ENCODE measurements at regions not wholly inside any gene's neighbourhood (a gene's known extent, or its start where the extent isn't known, plus 50 kb on each side); places are given as distances from the start of the nearest gene placed in this dataset.
"Not testable (repeated sequence)": the region's sequence is repeated elsewhere in the genome, so short reads cannot be mapped to it uniquely, and the experiment has no call there.

- no peak overlapping the region for H3K27ac ChIP-seq (ENCODE audit: low read depth in 1 of 2, low read length in 1 of 2)
- no peaks in the 10 kb centered on the region for H3K36me3 ChIP-seq (ENCODE audit: control insufficient read depth in 4 of 4, insufficient read depth in 4 of 4, low read length in 4 of 4)
- 89 to 91% methylated on average over 23 of the region's 23 CpGs for WGBS, 2 donors
- H3K27me3 ChIP-seq (ENCODE audit: control insufficient read depth in 3 of 3, insufficient read depth in 3 of 3, low read length in 2 of 3), result no peaks in the 10 kb centered on the region
- DNase-seq, result no peak
- H3K9me3 ChIP-seq (ENCODE audit: control insufficient read depth in 4 of 4, insufficient read depth in 3 of 4, low read length in 3 of 4), result peaks cover 0 to 8% (median 4%) of the 10 kb centered on the region in 4 donors
- no peak overlapping the region for H3K9ac ChIP-seq (ENCODE audit: insufficient read depth in 1 of 2, low read length in 2 of 2)
- no peak for ATAC-seq (ENCODE audit: insufficient read depth, low FRiP score)
- no peak overlapping the region for H3K4me3 ChIP-seq
- no peaks in the 10 kb centered on the region for H3K4me1 ChIP-seq (ENCODE audit: control insufficient read depth in 5 of 5, insufficient read depth in 5 of 5, low read length in 5 of 5)
- TF ChIP-seq, protein P1, sequence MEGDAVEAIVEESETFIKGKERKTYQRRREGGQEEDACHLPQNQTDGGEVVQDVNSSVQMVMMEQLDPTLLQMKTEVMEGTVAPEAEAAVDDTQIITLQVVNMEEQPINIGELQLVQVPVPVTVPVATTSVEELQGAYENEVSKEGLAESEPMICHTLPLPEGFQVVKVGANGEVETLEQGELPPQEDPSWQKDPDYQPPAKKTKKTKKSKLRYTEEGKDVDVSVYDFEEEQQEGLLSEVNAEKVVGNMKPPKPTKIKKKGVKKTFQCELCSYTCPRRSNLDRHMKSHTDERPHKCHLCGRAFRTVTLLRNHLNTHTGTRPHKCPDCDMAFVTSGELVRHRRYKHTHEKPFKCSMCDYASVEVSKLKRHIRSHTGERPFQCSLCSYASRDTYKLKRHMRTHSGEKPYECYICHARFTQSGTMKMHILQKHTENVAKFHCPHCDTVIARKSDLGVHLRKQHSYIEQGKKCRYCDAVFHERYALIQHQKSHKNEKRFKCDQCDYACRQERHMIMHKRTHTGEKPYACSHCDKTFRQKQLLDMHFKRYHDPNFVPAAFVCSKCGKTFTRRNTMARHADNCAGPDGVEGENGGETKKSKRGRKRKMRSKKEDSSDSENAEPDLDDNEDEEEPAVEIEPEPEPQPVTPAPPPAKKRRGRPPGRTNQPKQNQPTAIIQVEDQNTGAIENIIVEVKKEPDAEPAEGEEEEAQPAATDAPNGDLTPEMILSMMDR (IDR thresholded peaks at IDR 0.05; ENCODE audit: control extremely low read depth, extremely low read depth), result no peak
Measured at GRCh38 chr6:76165471-76166221, 93.2 kb upstream of the IMPG1 start.

GRCh38 chr6:76162811-76163210 lies 90.3 kb upstream of the IMPG1 start:
- no peak for DNase-seq
- peaks cover 0 to 8% (median 5%) of the 10 kb centered on the region in 4 donors for H3K9me3 ChIP-seq (ENCODE audit: control insufficient read depth in 4 of 4, insufficient read depth in 3 of 4, low read length in 3 of 4)
- H3K36me3 ChIP-seq (ENCODE audit: control insufficient read depth in 4 of 4, insufficient read depth in 4 of 4, low read length in 4 of 4), result no peaks in the 10 kb centered on the region
- 64 to 78% methylated on average over 2 of the region's 2 CpGs for WGBS, 2 donors
- H3K27ac ChIP-seq (ENCODE audit: low read depth in 1 of 2, low read length in 1 of 2), result no peak overlapping the region
- TF ChIP-seq, protein P1 (IDR thresholded peaks at IDR 0.05; ENCODE audit: control extremely low read depth, extremely low read depth), result no peak
- ATAC-seq (ENCODE audit: insufficient read depth, low FRiP score), result no peak
- H3K27me3 ChIP-seq (ENCODE audit: control insufficient read depth in 3 of 3, insufficient read depth in 3 of 3, low read length in 2 of 3), result no peaks in the 10 kb centered on the region
- no peaks in the 10 kb centered on the region for H3K4me1 ChIP-seq (ENCODE audit: control insufficient read depth in 5 of 5, insufficient read depth in 5 of 5, low read length in 5 of 5)
- H3K9ac ChIP-seq (ENCODE audit: insufficient read depth in 1 of 2, low read length in 2 of 2), result no peak overlapping the region
- no peak overlapping the region for H3K4me3 ChIP-seq

- 78 to 89% methylated on average over 6 of the region's 6 CpGs for WGBS, 2 donors
- not testable (repeated sequence) for ATAC-seq (ENCODE audit: insufficient read depth, low FRiP score)
Measured at GRCh38 chr6:76157800-76158199, 85.3 kb upstream of the IMPG1 start.

DNA sequence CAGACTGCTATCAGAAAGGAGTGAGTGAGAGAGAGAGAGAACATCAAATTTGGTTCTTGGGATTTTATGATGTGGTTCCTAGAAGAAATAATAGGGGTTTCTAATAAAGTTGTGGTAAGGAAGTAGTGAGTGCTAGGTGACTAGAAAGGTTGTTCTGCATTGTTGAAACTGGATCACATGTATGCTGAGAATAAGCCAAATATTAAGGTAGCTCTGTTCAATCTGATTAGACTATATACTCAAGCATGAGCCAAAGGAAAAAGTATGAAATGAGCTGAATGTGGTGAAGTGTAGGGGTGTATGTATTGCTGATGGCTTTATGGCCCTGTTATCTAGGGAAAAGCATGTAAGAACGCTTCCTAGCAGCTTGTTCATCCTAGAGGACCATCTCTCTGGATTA lies 63.0 kb upstream of the IMPG1 start:
- ATAC-seq (ENCODE audit: insufficient read depth, low FRiP score) (no peak), DNase-seq (no peak)
- Histone ChIP-seq H3K4me1 (ENCODE audit: control insufficient read depth in 5 of 5, insufficient read depth in 5 of 5, low read length in 5 of 5) (no peaks in the 10 kb centered on the region), H3K9ac (ENCODE audit: insufficient read depth in 1 of 2, low read length in 2 of 2) (no peak overlapping the region), H3K27me3 (ENCODE audit: control insufficient read depth in 3 of 3, insufficient read depth in 3 of 3, low read length in 2 of 3) (no peaks in the 10 kb centered on the region), H3K36me3 (ENCODE audit: control insufficient read depth in 4 of 4, insufficient read depth in 4 of 4, low read length in 4 of 4) (no peaks in the 10 kb centered on the region), H3K9me3 (ENCODE audit: control insufficient read depth in 4 of 4, insufficient read depth in 3 of 4, low read length in 3 of 4) (peaks cover 0 to 2% (median 0%) of the 10 kb centered on the region in 4 donors), H3K27ac (ENCODE audit: low read depth in 1 of 2, low read length in 1 of 2) (no peak overlapping the region), H3K4me3 (no peak overlapping the region)
- TF ChIP-seq, protein P1 (IDR thresholded peaks at IDR 0.05; ENCODE audit: control extremely low read depth, extremely low read depth), result no peak
- WGBS, 2 donors, result 38 to 56% methylated on average over 1 of the region's 1 CpG

More at GRCh38 chr6:76157800-76158199, 85.3 kb upstream of the IMPG1 start:
- not testable (repeated sequence) for H3K4me1 ChIP-seq (ENCODE audit: control insufficient read depth in 5 of 5, insufficient read depth in 5 of 5, low read length in 5 of 5); H3K9me3 ChIP-seq (ENCODE audit: control insufficient read depth in 4 of 4, insufficient read depth in 3 of 4, low read length in 3 of 4); H3K36me3 ChIP-seq (ENCODE audit: control insufficient read depth in 4 of 4, insufficient read depth in 4 of 4, low read length in 4 of 4); H3K4me3 ChIP-seq; H3K27ac ChIP-seq (ENCODE audit: low read depth in 1 of 2, low read length in 1 of 2); DNase-seq; H3K9ac ChIP-seq (ENCODE audit: insufficient read depth in 1 of 2, low read length in 2 of 2); H3K27me3 ChIP-seq (ENCODE audit: control insufficient read depth in 3 of 3, insufficient read depth in 3 of 3, low read length in 2 of 3)

Measured in lung (tissue), 11 donors.